ENCODE measurements at regions not wholly inside any gene's neighbourhood (a gene's known extent, or its start where the extent isn't known, plus 50 kb on each side); places are given as distances from the start of the nearest gene placed in this dataset.

GRCh38 chr4:149116806-149117205 is 674.6 kb upstream of the NR3C2 start:
- TF ChIP-seq CTCF (IDR thresholded peaks at IDR 0.05; ENCODE audit: borderline replicate concordance, extremely low read depth, low read length, poor library complexity, severe bottlenecking) = no peak
- TF ChIP-seq EZH2 (IDR thresholded peaks at IDR 0.05; ENCODE audit: borderline replicate concordance, low read depth, low read length, severe bottlenecking) = no peak
